Trophoblast cell (in vitro differentiated cells and primary cell): ENCODE measurements at regions not wholly inside any gene's neighbourhood (a gene's known extent, or its start where the extent isn't known, plus 50 kb on each side); places are given as distances from the start of the nearest gene placed in this dataset.

Experiments used
- DNase-seq, 2 donors: peaks; one replicate each; pipeline ENCODE4 v3.0.0-alpha.2; 2016
- H2AFZ ChIP-seq: 2 replicates; pipeline ENCODE4 v1.6.1; 2013; ENCODE audit warnings: low read length, moderate library complexity, mild to moderate bottlenecking; ENCODE audit not compliant: insufficient read depth, poor library complexity
- H2AK5ac ChIP-seq: 2 replicates; pipeline ENCODE4 v1.6.1; 2013; ENCODE audit warnings: mild to moderate bottlenecking, low read length
- H2BK120ac ChIP-seq: 2 replicates; pipeline ENCODE4 v1.6.1; 2013; ENCODE audit warnings: low read length, mild to moderate bottlenecking, moderate library complexity; ENCODE audit not compliant: insufficient read depth, poor library complexity
- H2BK12ac ChIP-seq: 2 replicates; pipeline ENCODE4 v1.6.1; 2013; ENCODE audit warnings: mild to moderate bottlenecking, low read length, moderate library complexity
- H2BK5ac ChIP-seq: 2 replicates; pipeline ENCODE4 v1.6.1; 2013; ENCODE audit warnings: low read length, low read depth, moderate library complexity, mild to moderate bottlenecking; ENCODE audit not compliant: poor library complexity
- H3K14ac ChIP-seq: 2 replicates; pipeline ENCODE4 v1.6.1; 2013; ENCODE audit warnings: mild to moderate bottlenecking, low read length
- H3K18ac ChIP-seq: 2 replicates; pipeline ENCODE4 v1.6.1; 2013; ENCODE audit warnings: mild to moderate bottlenecking, low read length
- H3K23ac ChIP-seq: 2 replicates; pipeline ENCODE4 v1.6.1; 2013; ENCODE audit warnings: low read length
- H3K27ac ChIP-seq: 2 replicates; pipeline ENCODE4 v1.5.1; 2013; ENCODE audit warnings: low read depth, mild to moderate bottlenecking, inconsistent platforms, low read length, moderate library complexity
- H3K27me3 ChIP-seq: 2 replicates; pipeline ENCODE4 v1.6.1; 2013; ENCODE audit warnings: inconsistent platforms, mild to moderate bottlenecking, low read length, moderate library complexity; ENCODE audit not compliant: insufficient read depth
- H3K36me3 ChIP-seq, 2 experiments: 1 replicate in 1 of 2; 2 replicates in 1 of 2; pipeline ENCODE4 v1.6.1; 2013; ENCODE audit warnings: low read length in 2 of 2, mild to moderate bottlenecking in 2 of 2, moderate library complexity in 1 of 2; ENCODE audit not compliant: insufficient read depth in 2 of 2, control insufficient read depth in 1 of 2
- H3K4ac ChIP-seq: 2 replicates; pipeline ENCODE4 v1.6.1; 2013; ENCODE audit warnings: low read depth, mild to moderate bottlenecking, low read length, moderate library complexity
- H3K4me1 ChIP-seq, 2 experiments: 1 replicate in 1 of 2; 2 replicates in 1 of 2; pipeline ENCODE4 v1.6.1; 2013; ENCODE audit warnings: low read length in 2 of 2, mild to moderate bottlenecking in 2 of 2, moderate library complexity in 1 of 2; ENCODE audit not compliant: insufficient read depth in 2 of 2, control insufficient read depth in 1 of 2
- H3K4me2 ChIP-seq: 2 replicates; pipeline ENCODE4 v1.6.1; 2013; ENCODE audit warnings: inconsistent platforms, mild to moderate bottlenecking, low read length, moderate library complexity
- H3K4me3 ChIP-seq: 2 replicates; pipeline ENCODE4 v1.5.1; 2013; ENCODE audit warnings: mild to moderate bottlenecking, low read depth, low read length, inconsistent platforms
- H3K79me1 ChIP-seq: one replicate; pipeline ENCODE4 v1.6.1; 2013; ENCODE audit warnings: low read length
- H3K79me2 ChIP-seq: 2 replicates; pipeline ENCODE4 v1.6.1; 2013; ENCODE audit warnings: low read length, mild to moderate bottlenecking; ENCODE audit not compliant: control insufficient read depth, insufficient read depth, poor library complexity
- H3K9ac ChIP-seq: 2 replicates; pipeline ENCODE4 v1.6.1; 2013; ENCODE audit warnings: mild to moderate bottlenecking, low read length
- H3K9me3 ChIP-seq: 2 replicates; pipeline ENCODE4 v1.6.1; 2013; ENCODE audit warnings: low read depth, mild to moderate bottlenecking, control low read depth, inconsistent platforms, low read length; ENCODE audit not compliant: insufficient read depth
- H4K12ac ChIP-seq: 2 replicates; pipeline ENCODE4 v1.6.1; 2013; ENCODE audit warnings: low read depth, mild to moderate bottlenecking, low read length, moderate library complexity
- H4K8ac ChIP-seq: 2 replicates; pipeline ENCODE4 v1.6.1; 2013; ENCODE audit warnings: low read depth, mild to moderate bottlenecking, low read length, moderate library complexity
- H4K91ac ChIP-seq: one replicate; pipeline ENCODE4 v1.6.1; 2013; ENCODE audit warnings: low read depth, mild to moderate bottlenecking, low read length, moderate library complexity
- WGBS: extraction: QIAGEN DNeasy Blood & Tissue Kit; methylation state at CpG from one replicate; pipeline ENCODE4 v1.1.7; 2013; ENCODE audit warnings: missing lambda C conversion rate; ENCODE audit not compliant: insufficient read length, insufficient coverage; ENCODE audit errors: extremely low coverage; 5-methylcytosine and 5-hydroxymethylcytosine counted together

DNA sequence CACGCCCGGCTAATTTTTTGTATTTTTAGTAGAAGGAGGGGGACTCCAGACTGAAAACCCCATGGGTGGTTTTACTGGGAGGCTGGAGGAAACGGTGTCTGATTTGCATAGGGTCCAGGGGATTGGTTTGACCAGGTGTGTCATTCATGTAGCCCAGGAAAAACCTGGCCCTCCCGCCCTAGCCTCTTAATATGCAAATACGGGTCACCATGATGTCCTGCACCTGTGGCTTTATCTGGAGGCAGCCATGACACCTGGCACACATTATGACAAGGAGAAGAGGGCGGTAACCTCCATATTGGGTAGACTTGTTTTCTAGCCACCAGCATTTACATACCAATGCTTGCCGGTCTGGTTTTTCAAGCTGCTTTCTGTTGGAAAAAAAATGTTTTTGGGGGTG, 68.0 kb downstream of the TRIL start:
- no CpG with 5 or more reads among the region's 7 CpGs for WGBS
- H3K4ac ChIP-seq = no peak overlapping the region
- no peak overlapping the region for H4K91ac ChIP-seq

DNA sequence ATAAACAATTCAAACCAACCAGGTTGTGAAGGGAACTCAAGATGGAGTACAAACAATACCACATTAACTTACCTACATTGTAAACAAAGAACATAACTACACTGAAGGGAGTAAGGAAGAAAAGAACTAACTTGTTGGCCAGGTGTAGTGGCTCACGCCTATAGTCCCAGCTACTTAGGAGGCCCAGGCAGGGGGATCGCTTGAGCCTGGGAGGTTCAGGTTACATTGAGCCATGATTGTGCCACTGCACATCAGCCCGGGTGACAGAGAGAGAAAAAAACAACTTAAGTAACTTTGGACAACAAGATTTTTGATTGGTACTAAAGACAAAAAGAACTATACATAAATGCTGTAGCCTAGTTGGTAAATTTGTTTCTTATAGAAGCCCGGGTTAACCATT, 68.8 kb downstream of the TRIL start:
- no CpG with 5 or more reads among the region's 4 CpGs for WGBS
- Histone ChIP-seq H3K27ac (no peak overlapping the region), H4K12ac (no peak overlapping the region)

More for the DNA sequence above, 68.0 kb downstream of the TRIL start:
- no peak overlapping the region for H2AK5ac ChIP-seq
- no peaks in the 10 kb centered on the region for H3K79me2 ChIP-seq
- H2BK120ac ChIP-seq = no peak overlapping the region
- no peak overlapping the region for H2BK12ac ChIP-seq
- no peaks in the 10 kb centered on the region for H3K27me3 ChIP-seq
- H4K12ac ChIP-seq = no peak overlapping the region
- H2AFZ ChIP-seq = peak overlapping the region; percentile 63
- H3K14ac ChIP-seq = no peak overlapping the region
- no peak overlapping the region for H2BK5ac ChIP-seq
- H3K36me3 ChIP-seq = no peaks in the 10 kb centered on the region
- H3K23ac ChIP-seq = no peak overlapping the region
- H4K8ac ChIP-seq = peak overlapping the region; percentile 33
- no peaks in the 10 kb centered on the region for H3K9me3 ChIP-seq
- DNase-seq = peak; percentile 82 to 89
- peaks cover 9 to 10% of the 10 kb centered on the region in 2 experiments for H3K4me1 ChIP-seq
- peak overlapping the region; percentile 22 for H3K4me2 ChIP-seq
- H3K4me3 ChIP-seq = no peak overlapping the region
- H3K9ac ChIP-seq = no peak overlapping the region
- no peaks in the 10 kb centered on the region for H3K79me1 ChIP-seq
- no peak overlapping the region for H3K18ac ChIP-seq
- no peak overlapping the region for H3K27ac ChIP-seq

DNA sequence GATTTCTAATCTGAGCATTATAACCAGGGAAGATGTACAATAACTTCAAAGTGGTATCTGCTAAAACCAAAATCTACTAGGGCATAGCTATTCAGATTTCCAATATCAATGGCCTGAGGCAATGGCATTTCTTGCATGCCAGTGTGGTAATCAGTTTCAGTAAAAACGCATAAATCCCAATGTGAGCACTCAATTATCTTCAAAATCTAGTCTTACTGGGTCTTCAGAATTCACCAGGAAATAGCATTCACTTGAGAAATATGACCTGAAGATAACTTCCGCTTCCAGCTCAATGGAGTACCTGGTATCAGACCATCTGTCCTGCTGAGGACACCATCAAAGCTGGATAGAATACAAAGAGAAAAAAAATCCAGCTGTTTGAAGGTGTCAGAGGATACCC, 72.4 kb downstream of the TRIL start:
- Histone ChIP-seq H2BK5ac (no peak overlapping the region), H4K12ac (no peak overlapping the region), H3K4me2 (no peak overlapping the region), H3K14ac (no peak overlapping the region), H3K36me3 (no peaks in the 10 kb centered on the region), H3K79me1 (no peaks in the 10 kb centered on the region), H3K27ac (no peak overlapping the region), H2BK120ac (no peak overlapping the region), H3K9me3 (no peaks in the 10 kb centered on the region), H4K8ac (no peak overlapping the region), H3K4me3 (no peak overlapping the region), H3K27me3 (no peaks in the 10 kb centered on the region), H3K4me1 (peaks cover 4% of the 10 kb centered on the region in 2 experiments), H3K23ac (no peak overlapping the region), H4K91ac (no peak overlapping the region), H2AK5ac (no peak overlapping the region), H3K18ac (no peak overlapping the region), H2BK12ac (no peak overlapping the region), H2AFZ (no peak overlapping the region), H3K4ac (no peak overlapping the region), H3K9ac (no peak overlapping the region), H3K79me2 (no peaks in the 10 kb centered on the region)
- no CpG with 5 or more reads among the region's 2 CpGs for WGBS
- DNase-seq = peak; percentile 73 to 97

More for the DNA sequence above, 68.8 kb downstream of the TRIL start:
- H3K4me1 ChIP-seq = peaks cover 9 to 10% of the 10 kb centered on the region in 2 experiments
- no peak overlapping the region for H2BK5ac ChIP-seq
- H3K9ac ChIP-seq = no peak overlapping the region
- H3K14ac ChIP-seq = no peak overlapping the region
- H3K4ac ChIP-seq = no peak overlapping the region
- H3K79me2 ChIP-seq = no peaks in the 10 kb centered on the region
- H2BK12ac ChIP-seq = no peak overlapping the region
- H4K91ac ChIP-seq = no peak overlapping the region
- H3K79me1 ChIP-seq = no peaks in the 10 kb centered on the region
- H3K27me3 ChIP-seq = no peaks in the 10 kb centered on the region
- no peak overlapping the region for H2BK120ac ChIP-seq
- no peaks in the 10 kb centered on the region for H3K36me3 ChIP-seq
- no peak overlapping the region for H3K4me2 ChIP-seq
- no peak for DNase-seq
- H3K23ac ChIP-seq = no peak overlapping the region
- H3K9me3 ChIP-seq = no peaks in the 10 kb centered on the region
- H2AFZ ChIP-seq = no peak overlapping the region
- H2AK5ac ChIP-seq = no peak overlapping the region
- H3K4me3 ChIP-seq = no peak overlapping the region
- no peak overlapping the region for H4K8ac ChIP-seq
- no peak overlapping the region for H3K18ac ChIP-seq

DNA sequence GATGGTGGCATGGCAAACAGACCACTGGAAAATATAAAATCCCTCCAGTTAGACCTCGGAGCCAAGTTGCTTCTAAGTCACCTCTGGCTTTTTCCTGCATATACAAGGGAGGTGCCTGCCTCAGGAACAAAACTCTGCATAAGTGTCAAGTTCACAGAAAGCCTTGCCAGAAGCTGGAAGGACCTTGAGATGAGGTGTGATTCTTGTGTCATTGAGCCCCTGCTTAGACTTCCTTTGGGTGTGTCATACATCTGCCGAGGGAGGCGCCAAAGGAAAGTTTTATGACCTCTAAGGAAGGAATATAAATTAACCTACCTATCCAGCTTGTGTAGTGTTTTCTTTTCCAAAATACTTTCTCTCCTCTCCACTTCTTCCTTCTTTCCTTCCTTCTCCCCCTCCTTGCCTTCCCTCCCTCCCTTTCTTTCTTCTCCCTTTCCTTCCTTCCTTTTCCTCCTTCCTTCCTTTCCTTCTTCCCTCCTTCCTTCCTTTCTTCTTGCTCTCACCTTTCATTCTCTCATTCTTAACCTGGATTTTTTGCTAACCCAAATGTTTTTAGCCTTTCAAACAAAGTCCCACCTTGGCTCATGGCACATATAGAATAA, 75.2 kb downstream of the TRIL start:
- no CpG with 5 or more reads among the region's 3 CpGs for WGBS
- Histone ChIP-seq H3K4me3 (no peak overlapping the region), H3K23ac (no peak overlapping the region)

More for the DNA sequence above, 75.2 kb downstream of the TRIL start:
- Histone ChIP-seq H3K14ac (no peak overlapping the region), H3K4ac (no peak overlapping the region), H2AK5ac (no peak overlapping the region), H4K12ac (no peak overlapping the region), H2AFZ (no peak overlapping the region), H3K4me2 (no peak overlapping the region), H3K4me1 (no peaks in the 10 kb centered on the region), H3K18ac (no peak overlapping the region), H3K36me3 (no peaks in the 10 kb centered on the region), H3K79me2 (no peaks in the 10 kb centered on the region), H2BK5ac (no peak overlapping the region), H2BK120ac (no peak overlapping the region), H3K9ac (no peak overlapping the region), H2BK12ac (no peak overlapping the region), H3K79me1 (no peaks in the 10 kb centered on the region), H3K9me3 (no peaks in the 10 kb centered on the region), H3K27me3 (no peaks in the 10 kb centered on the region), H4K8ac (no peak overlapping the region), H4K91ac (no peak overlapping the region), H3K27ac (no peak overlapping the region)
- DNase-seq = no peak
